ENCODE measurements at regions not wholly inside any gene's neighbourhood (a gene's known extent, or its start where the extent isn't known, plus 50 kb on each side); places are given as distances from the start of the nearest gene placed in this dataset.

GRCh38 chr6:10141746-10142443, 273.0 kb downstream of the TFAP2A start:
- Histone ChIP-seq H3K9me2 (replicated peaks; ENCODE audit: low read length) (no peaks in the 10 kb centered on the region), H3K27ac (ENCODE audit: low read length) (no peak overlapping the region), H3K79me2 (ENCODE audit: low read length) (no peaks in the 10 kb centered on the region), H3K4me1 (ENCODE audit: insufficient read depth, low read length) (peaks cover 27% of the 10 kb centered on the region), H4K20me1 (ENCODE audit: low read length) (no peaks in the 10 kb centered on the region), H3K27me3 (ENCODE audit: low read length) (no peaks in the 10 kb centered on the region), H3K4me2 (ENCODE audit: low read length) (peak overlapping the region; percentile 45), H3K9me3 (ENCODE audit: low read length) (no peaks in the 10 kb centered on the region), H2AFZ (ENCODE audit: low read length) (no peak overlapping the region), H3K36me3 (ENCODE audit: low read depth, low read length) (no peaks in the 10 kb centered on the region), H3F3A (ENCODE audit: low read length, unreplicated experiment) (no peaks in the 10 kb centered on the region), H3K4me3 (ENCODE audit: low read length) (no peak overlapping the region), H3K9ac (ENCODE audit: low read length) (no peak overlapping the region)
- no peak for DNase-seq
- ATAC-seq = no peak
- TF ChIP-seq, protein P1, sequence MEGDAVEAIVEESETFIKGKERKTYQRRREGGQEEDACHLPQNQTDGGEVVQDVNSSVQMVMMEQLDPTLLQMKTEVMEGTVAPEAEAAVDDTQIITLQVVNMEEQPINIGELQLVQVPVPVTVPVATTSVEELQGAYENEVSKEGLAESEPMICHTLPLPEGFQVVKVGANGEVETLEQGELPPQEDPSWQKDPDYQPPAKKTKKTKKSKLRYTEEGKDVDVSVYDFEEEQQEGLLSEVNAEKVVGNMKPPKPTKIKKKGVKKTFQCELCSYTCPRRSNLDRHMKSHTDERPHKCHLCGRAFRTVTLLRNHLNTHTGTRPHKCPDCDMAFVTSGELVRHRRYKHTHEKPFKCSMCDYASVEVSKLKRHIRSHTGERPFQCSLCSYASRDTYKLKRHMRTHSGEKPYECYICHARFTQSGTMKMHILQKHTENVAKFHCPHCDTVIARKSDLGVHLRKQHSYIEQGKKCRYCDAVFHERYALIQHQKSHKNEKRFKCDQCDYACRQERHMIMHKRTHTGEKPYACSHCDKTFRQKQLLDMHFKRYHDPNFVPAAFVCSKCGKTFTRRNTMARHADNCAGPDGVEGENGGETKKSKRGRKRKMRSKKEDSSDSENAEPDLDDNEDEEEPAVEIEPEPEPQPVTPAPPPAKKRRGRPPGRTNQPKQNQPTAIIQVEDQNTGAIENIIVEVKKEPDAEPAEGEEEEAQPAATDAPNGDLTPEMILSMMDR (conservative IDR thresholded peaks at IDR 0.05; ENCODE audit: low read depth, low read length) = no peak
- no peak for TF ChIP-seq EZH2phosphoT487 (IDR thresholded peaks at IDR 0.05; ENCODE audit: borderline replicate concordance, low read length)
- TF ChIP-seq EZH2 (IDR thresholded peaks at IDR 0.05; ENCODE audit: low read length, unreplicated experiment) = no peak
- POLR2A ChIA-PET (ENCODE audit: unreplicated experiment) = no interaction called here
- CTCF ChIA-PET = no interaction called here
- no TSS peak for BruUV-seq (replicated peaks)
- intact Hi-C loops (cut with micrococcal nuclease) = loop anchor here (10.0 kb wide), 1 partner anchor 263 kb away; no protein-coding TSS in a partner anchor

DNA sequence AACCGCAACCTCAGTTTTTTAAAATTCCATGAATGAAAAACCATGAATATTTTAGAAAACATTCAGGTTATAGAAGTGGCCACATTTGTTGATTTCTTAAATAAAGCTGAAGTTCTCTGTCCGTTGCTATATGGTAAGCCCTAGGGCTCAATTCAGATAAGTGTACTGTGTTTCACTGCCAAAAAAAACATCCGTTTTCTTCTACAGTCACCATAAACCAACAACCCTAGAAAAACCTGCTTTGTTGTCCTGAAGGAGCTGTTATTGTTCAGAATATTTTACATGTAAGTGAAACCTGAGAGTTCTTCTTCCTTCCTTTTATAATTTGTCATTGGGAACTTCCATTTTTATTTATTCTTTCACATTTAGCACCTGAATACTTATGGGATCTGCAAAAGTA, 274.1 kb downstream of the TFAP2A start:
- H3K4me1 ChIP-seq (ENCODE audit: insufficient read depth, low read length) = peaks cover 27% of the 10 kb centered on the region
- ChIA-PET CTCF (no interaction called here), POLR2A (ENCODE audit: unreplicated experiment) (interaction anchor here (0.6 kb wide), 1 partner anchor 273 kb away, joined by 4 read pairs; no protein-coding TSS in a partner anchor)
- peak overlapping the region; percentile 45 for H3K4me2 ChIP-seq (ENCODE audit: low read length)
- H3K4me3 ChIP-seq (ENCODE audit: low read length) = peak overlapping the region; percentile 10; the same call in 1 of the 2 replicates
- peak; percentile 71 for ATAC-seq
- no peaks in the 10 kb centered on the region for H3K9me2 ChIP-seq (replicated peaks; ENCODE audit: low read length)
- H2AFZ ChIP-seq (ENCODE audit: low read length) = no peak overlapping the region
- no peak overlapping the region for H3K27ac ChIP-seq (ENCODE audit: low read length)
- intact Hi-C loops (cut with micrococcal nuclease) = loop anchor here (10.0 kb wide), 1 partner anchor 264 kb away; no protein-coding TSS in a partner anchor
- no peak for TF ChIP-seq EZH2 (IDR thresholded peaks at IDR 0.05; ENCODE audit: low read length, unreplicated experiment)
- TF ChIP-seq EZH2phosphoT487 (IDR thresholded peaks at IDR 0.05; ENCODE audit: borderline replicate concordance, low read length) = no peak
- TF ChIP-seq, protein P1 (conservative IDR thresholded peaks at IDR 0.05; ENCODE audit: low read depth, low read length) = no peak
- peak; percentile 91 for DNase-seq
- H3K36me3 ChIP-seq (ENCODE audit: low read depth, low read length) = no peaks in the 10 kb centered on the region
- no peaks in the 10 kb centered on the region for H3K9me3 ChIP-seq (ENCODE audit: low read length)
- no peaks in the 10 kb centered on the region for H4K20me1 ChIP-seq (ENCODE audit: low read length)
- H3K9ac ChIP-seq (ENCODE audit: low read length) = no peak overlapping the region
- H3F3A ChIP-seq (ENCODE audit: low read length, unreplicated experiment) = no peaks in the 10 kb centered on the region
- no TSS peak for BruUV-seq (replicated peaks)
- H3K79me2 ChIP-seq (ENCODE audit: low read length) = no peaks in the 10 kb centered on the region
- H3K27me3 ChIP-seq (ENCODE audit: low read length) = no peaks in the 10 kb centered on the region

- Histone ChIP-seq H3K9me3 (ENCODE audit: low read length) (no peaks in the 10 kb centered on the region), H3K36me3 (ENCODE audit: low read depth, low read length) (no peaks in the 10 kb centered on the region), H3K9ac (ENCODE audit: low read length) (no peak overlapping the region), H3K9me2 (replicated peaks; ENCODE audit: low read length) (no peaks in the 10 kb centered on the region), H3K27ac (ENCODE audit: low read length) (no peak overlapping the region), H3F3A (ENCODE audit: low read length, unreplicated experiment) (no peaks in the 10 kb centered on the region), H3K27me3 (ENCODE audit: low read length) (no peaks in the 10 kb centered on the region), H3K4me1 (ENCODE audit: insufficient read depth, low read length) (peaks cover 27% of the 10 kb centered on the region), H3K4me3 (ENCODE audit: low read length) (no peak overlapping the region), H3K79me2 (ENCODE audit: low read length) (no peaks in the 10 kb centered on the region), H4K20me1 (ENCODE audit: low read length) (no peaks in the 10 kb centered on the region), H2AFZ (ENCODE audit: low read length) (no peak overlapping the region), H3K4me2 (ENCODE audit: low read length) (peak overlapping the region; percentile 44)
- DNase-seq (no peak), ATAC-seq (no peak)
- intact Hi-C loops (cut with micrococcal nuclease) = loop anchor here (10.0 kb wide), 1 partner anchor 265 kb away; no protein-coding TSS in a partner anchor
- ChIA-PET CTCF (no interaction called here), POLR2A (ENCODE audit: unreplicated experiment) (interaction anchor here (0.6 kb wide), 1 partner anchor 274 kb away, joined by 4 read pairs; no protein-coding TSS in a partner anchor)
- BruUV-seq (replicated peaks) = no TSS peak
- TF ChIP-seq EZH2phosphoT487 (IDR thresholded peaks at IDR 0.05; ENCODE audit: borderline replicate concordance, low read length) = no peak
- no peak for TF ChIP-seq EZH2 (IDR thresholded peaks at IDR 0.05; ENCODE audit: low read length, unreplicated experiment)
- TF ChIP-seq, protein P1 (conservative IDR thresholded peaks at IDR 0.05; ENCODE audit: low read depth, low read length) = no peak
Measured at GRCh38 chr6:10140136-10140535, 274.7 kb downstream of the TFAP2A start.

All from PC-3 (cell line).